ENCODE measurements at regions not wholly inside any gene's neighbourhood (a gene's known extent, or its start where the extent isn't known, plus 50 kb on each side); places are given as distances from the start of the nearest gene placed in this dataset.

GRCh38 chr11:70711095-70711910, 313.0 kb downstream of the CTTN start:
- TF ChIP-seq CTCF (IDR thresholded peaks at IDR 0.05) (no peak), EZH2 (IDR thresholded peaks at IDR 0.05) (no peak)

Measured in neural progenitor cell (in vitro differentiated cells).